Breast epithelium (tissue), 3 donors: ENCODE measurements at regions not wholly inside any gene's neighbourhood (a gene's known extent, or its start where the extent isn't known, plus 50 kb on each side); places are given as distances from the start of the nearest gene placed in this dataset.

ENCODE experiments used
- CTCF ChIP-seq, 3 donors: fragments of 450-650 bp; IDR thresholded peaks; one replicate each; pipeline ENCODE4 v1.5.1; 2016 to 2017; ENCODE audit warnings: antibody characterized with exemption in 3 of 3, mild to moderate bottlenecking in 3 of 3, moderate library complexity in 3 of 3
- POLR2A ChIP-seq: fragments of 450-650 bp; IDR thresholded peaks from one replicate; pipeline ENCODE4 v1.6.1; 2016; ENCODE audit warnings: antibody characterized with exemption, mild to moderate bottlenecking, moderate library complexity
- POLR2AphosphoS5 ChIP-seq, 3 donors: sonication (generic); formaldehyde crosslinking; IDR thresholded peaks; one replicate each; pipeline ENCODE4 v1.6.1; 2017; ENCODE audit warnings: antibody characterized with exemption in 3 of 3

DNA sequence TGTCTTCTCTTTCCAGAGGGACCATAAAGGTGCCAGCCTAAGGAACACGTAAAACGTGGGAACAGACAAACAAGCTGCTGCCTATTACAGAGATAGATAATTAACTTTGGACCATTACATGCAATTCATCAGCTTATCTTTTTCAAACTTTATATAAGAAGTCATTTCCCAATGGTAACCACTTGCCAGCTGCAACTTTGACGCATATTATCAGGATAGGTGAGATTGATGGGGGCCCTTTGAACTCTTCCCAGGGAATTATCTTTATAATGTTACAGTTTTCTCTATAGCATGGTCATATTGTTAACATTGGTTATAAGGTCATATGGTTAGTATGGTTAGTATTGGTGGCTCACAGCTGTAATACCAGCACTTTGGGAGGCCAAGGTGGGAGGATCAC lies 94.1 kb upstream of the BMP2K start:
- no peak for TF ChIP-seq CTCF (IDR thresholded peaks at IDR 0.05)
- TF ChIP-seq POLR2A, result no peak
- TF ChIP-seq POLR2AphosphoS5 (IDR thresholded peaks at IDR 0.05), result no peak
